HL-60 (cell line): ENCODE measurements at regions not wholly inside any gene's neighbourhood (a gene's known extent, or its start where the extent isn't known, plus 50 kb on each side); places are given as distances from the start of the nearest gene placed in this dataset.

ENCODE experiments used
- DNase-seq, 2 experiments: peaks; one replicate each; pipeline ENCODE4 v3.0.0-alpha.2; 2010 to 2020; ENCODE audit warnings: low read depth in 1 of 2, low spot score in 1 of 2
- H3K27ac ChIP-seq: fragments of 250-450 bp; sonication (Bioruptor Pico); replicated peaks from 2 replicates; pipeline ENCODE4 v1.5.1; 2020; ENCODE audit warnings: mild to moderate bottlenecking, moderate library complexity
- H3K27me3 ChIP-seq: fragments of 250-450 bp; sonication (Bioruptor Pico); 2 replicates; pipeline ENCODE4 v1.5.1; 2021; ENCODE audit warnings: mild to moderate bottlenecking, moderate library complexity; ENCODE audit not compliant: insufficient read depth, poor library complexity, severe bottlenecking
- H3K4me3 ChIP-seq: replicated peaks from 2 replicates; pipeline ENCODE4 v1.5.1; 2011; ENCODE audit warnings: mild to moderate bottlenecking, control low read depth, low read length; ENCODE audit not compliant: insufficient read depth
- GABPA ChIP-seq: IDR thresholded peaks from 2 replicates; pipeline ENCODE4 v1.6.1; 2012; ENCODE audit warnings: low read depth
- POLR2AphosphoS5 ChIP-seq: IDR thresholded peaks from 2 replicates; pipeline ENCODE4 v1.6.1; 2012; ENCODE audit warnings: low read depth
- REST ChIP-seq: IDR thresholded peaks from 2 replicates; pipeline ENCODE4 v1.6.1; 2012; ENCODE audit warnings: low read depth; ENCODE audit not compliant: insufficient replicate concordance
- SPI1 ChIP-seq: IDR thresholded peaks from 2 replicates; pipeline ENCODE4 v1.6.1; 2012; ENCODE audit warnings: low read depth, mild to moderate bottlenecking, borderline replicate concordance
- TF ChIP-seq, protein P1 (sequence below): IDR thresholded peaks from one replicate; pipeline ENCODE4 v1.5.1; 2011; ENCODE audit warnings: low read length, control low read depth, inconsistent platforms; ENCODE audit not compliant: insufficient read depth

GRCh38 chr4:129429581-129430320 is 333.8 kb downstream of the C4orf33 start:
- Histone ChIP-seq H3K4me3 (no peak overlapping the region), H3K27ac (no peak overlapping the region), H3K27me3 (no peaks in the 10 kb centered on the region)
- DNase-seq, result no peak
- no peak for TF ChIP-seq POLR2AphosphoS5
- TF ChIP-seq REST, result no peak
- no peak for TF ChIP-seq SPI1
- TF ChIP-seq GABPA, result no peak
- TF ChIP-seq, protein P1, sequence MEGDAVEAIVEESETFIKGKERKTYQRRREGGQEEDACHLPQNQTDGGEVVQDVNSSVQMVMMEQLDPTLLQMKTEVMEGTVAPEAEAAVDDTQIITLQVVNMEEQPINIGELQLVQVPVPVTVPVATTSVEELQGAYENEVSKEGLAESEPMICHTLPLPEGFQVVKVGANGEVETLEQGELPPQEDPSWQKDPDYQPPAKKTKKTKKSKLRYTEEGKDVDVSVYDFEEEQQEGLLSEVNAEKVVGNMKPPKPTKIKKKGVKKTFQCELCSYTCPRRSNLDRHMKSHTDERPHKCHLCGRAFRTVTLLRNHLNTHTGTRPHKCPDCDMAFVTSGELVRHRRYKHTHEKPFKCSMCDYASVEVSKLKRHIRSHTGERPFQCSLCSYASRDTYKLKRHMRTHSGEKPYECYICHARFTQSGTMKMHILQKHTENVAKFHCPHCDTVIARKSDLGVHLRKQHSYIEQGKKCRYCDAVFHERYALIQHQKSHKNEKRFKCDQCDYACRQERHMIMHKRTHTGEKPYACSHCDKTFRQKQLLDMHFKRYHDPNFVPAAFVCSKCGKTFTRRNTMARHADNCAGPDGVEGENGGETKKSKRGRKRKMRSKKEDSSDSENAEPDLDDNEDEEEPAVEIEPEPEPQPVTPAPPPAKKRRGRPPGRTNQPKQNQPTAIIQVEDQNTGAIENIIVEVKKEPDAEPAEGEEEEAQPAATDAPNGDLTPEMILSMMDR, result no peak

GRCh38 chr4:129437347-129437746 is 341.4 kb downstream of the C4orf33 start:
- no peak for DNase-seq

DNA sequence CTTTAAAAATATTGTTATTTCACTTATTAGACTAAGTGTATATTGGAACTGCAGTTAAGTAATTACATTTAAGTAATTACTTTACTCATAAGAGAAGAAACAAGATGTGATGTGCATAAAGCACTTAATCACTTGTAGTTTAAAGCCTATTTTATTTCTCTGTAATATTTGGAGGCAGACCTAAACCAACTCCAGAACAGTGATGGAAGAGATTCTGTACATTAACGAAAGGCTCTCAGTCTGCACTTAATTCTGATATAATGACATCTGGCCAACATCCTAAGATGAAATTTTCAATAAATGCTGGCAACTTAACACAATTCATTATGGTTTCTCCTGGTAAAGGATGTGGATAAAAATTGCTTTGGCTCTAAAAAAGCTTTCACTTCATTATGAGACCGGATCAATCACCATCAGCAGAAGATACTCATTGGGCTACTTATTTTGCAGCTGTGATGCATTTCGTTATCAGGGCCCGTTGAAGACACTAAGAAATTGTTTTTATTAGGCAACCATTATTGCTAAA is 342.6 kb downstream of the C4orf33 start:
- TF ChIP-seq, protein P1, result no peak
- TF ChIP-seq POLR2AphosphoS5 (no peak), SPI1 (no peak), GABPA (no peak), REST (no peak)
- Histone ChIP-seq H3K4me3 (no peak overlapping the region), H3K27ac (no peak overlapping the region), H3K27me3 (no peaks in the 10 kb centered on the region)
- no peak for DNase-seq

More at GRCh38 chr4:129437347-129437746, 341.4 kb downstream of the C4orf33 start:
- H3K27me3 ChIP-seq, result no peaks in the 10 kb centered on the region
- no peak for TF ChIP-seq SPI1
- TF ChIP-seq POLR2AphosphoS5, result no peak
- TF ChIP-seq REST, result no peak
- TF ChIP-seq GABPA, result no peak
- TF ChIP-seq, protein P1, result no peak
- no peak overlapping the region for H3K27ac ChIP-seq
- no peak overlapping the region for H3K4me3 ChIP-seq
